Right cardiac atrium (tissue), 5 donors: ENCODE measurements at regions not wholly inside any gene's neighbourhood (a gene's known extent, or its start where the extent isn't known, plus 50 kb on each side); places are given as distances from the start of the nearest gene placed in this dataset.
"Not testable (repeated sequence)": the region's sequence is repeated elsewhere in the genome, so short reads cannot be mapped to it uniquely, and the experiment has no call there.

Experiments
- ATAC-seq, 2 donors: fragments of 200-7000 bp; cut with Tn5 transposase; one replicate each; pipeline versions ENCODE4 v1.8.0 to v1.9.1; 2020; ENCODE audit warnings: moderate library complexity in 2 of 2, mild to moderate bottlenecking in 1 of 2
- DNase-seq, 3 donors: peaks; one replicate each; pipeline ENCODE4 v3.0.0-alpha.2; 2020
- H3K27ac ChIP-seq: one replicate; pipeline ENCODE4 v1.5.1; 2013; ENCODE audit warnings: mild to moderate bottlenecking, low read length, control low read depth, moderate library complexity
- H3K27me3 ChIP-seq: one replicate; pipeline ENCODE4 v1.6.1; 2013; ENCODE audit not compliant: control insufficient read depth, insufficient read depth
- H3K4me1 ChIP-seq: one replicate; pipeline ENCODE4 v1.6.1; 2013; ENCODE audit warnings: low read length; ENCODE audit not compliant: control insufficient read depth, insufficient read depth
- H3K4me3 ChIP-seq: one replicate; pipeline ENCODE4 v1.5.1; 2013; ENCODE audit warnings: low read length, control low read depth
- H3K9me3 ChIP-seq: one replicate; pipeline ENCODE4 v1.6.1; 2013; ENCODE audit warnings: low read length; ENCODE audit not compliant: control insufficient read depth
- WGBS: extraction: QIAGEN DNeasy Blood & Tissue Kit; methylation state at CpG from one replicate; pipeline ENCODE4 v1.1.7; 2013; 5-methylcytosine and 5-hydroxymethylcytosine counted together
- intact Hi-C, 4 donors: fragments of 100-400 bp; cut with DNase I; formaldehyde crosslinking; loops; one replicate each; pipeline versions ENCODE4 v1.11.0 to v1.14.0; 2022 to 2023
- donor health status: healthy with polysubstance abuse.
- donor health status: DM: no; HTN: yes; CAD: no.
- donor health status: DM: no; HTN: no; CAD: no.
- donor health status: DM: no; HTN: yes; CAD: no; lungs with severe emphysema.
- donor health status: DM: yes; HTN: yes; CAD: no.

DNA sequence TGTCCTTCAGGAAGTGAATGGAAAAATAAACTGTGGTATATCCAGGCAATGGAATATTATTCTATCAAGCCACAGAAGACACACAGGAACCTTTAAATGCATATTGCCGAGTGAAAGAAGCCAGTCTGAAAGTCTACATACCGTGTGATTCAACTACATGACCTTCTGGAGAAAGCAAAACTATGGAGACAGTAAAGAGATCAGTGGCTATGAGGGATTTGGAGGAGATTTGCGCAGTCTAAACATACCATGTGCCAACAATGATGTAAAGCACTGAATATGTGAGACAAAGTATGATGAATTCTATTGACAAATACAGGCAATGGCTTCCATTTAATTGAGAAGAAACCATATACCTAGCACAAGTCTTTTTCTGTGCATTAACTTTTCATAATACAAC lies 518.3 kb upstream of the ZNF337 start:
- intact Hi-C loops = no loop called here
- ATAC-seq (no peak), DNase-seq (no peak)
- no peak overlapping the region for H3K27ac ChIP-seq
- WGBS = 65% methylated on average over 3 of the region's 3 CpGs
- H3K4me3 ChIP-seq = no peak overlapping the region
- H3K4me1 ChIP-seq = no peaks in the 10 kb centered on the region
- H3K9me3 ChIP-seq = no peaks in the 10 kb centered on the region
- no peaks in the 10 kb centered on the region for H3K27me3 ChIP-seq

DNA sequence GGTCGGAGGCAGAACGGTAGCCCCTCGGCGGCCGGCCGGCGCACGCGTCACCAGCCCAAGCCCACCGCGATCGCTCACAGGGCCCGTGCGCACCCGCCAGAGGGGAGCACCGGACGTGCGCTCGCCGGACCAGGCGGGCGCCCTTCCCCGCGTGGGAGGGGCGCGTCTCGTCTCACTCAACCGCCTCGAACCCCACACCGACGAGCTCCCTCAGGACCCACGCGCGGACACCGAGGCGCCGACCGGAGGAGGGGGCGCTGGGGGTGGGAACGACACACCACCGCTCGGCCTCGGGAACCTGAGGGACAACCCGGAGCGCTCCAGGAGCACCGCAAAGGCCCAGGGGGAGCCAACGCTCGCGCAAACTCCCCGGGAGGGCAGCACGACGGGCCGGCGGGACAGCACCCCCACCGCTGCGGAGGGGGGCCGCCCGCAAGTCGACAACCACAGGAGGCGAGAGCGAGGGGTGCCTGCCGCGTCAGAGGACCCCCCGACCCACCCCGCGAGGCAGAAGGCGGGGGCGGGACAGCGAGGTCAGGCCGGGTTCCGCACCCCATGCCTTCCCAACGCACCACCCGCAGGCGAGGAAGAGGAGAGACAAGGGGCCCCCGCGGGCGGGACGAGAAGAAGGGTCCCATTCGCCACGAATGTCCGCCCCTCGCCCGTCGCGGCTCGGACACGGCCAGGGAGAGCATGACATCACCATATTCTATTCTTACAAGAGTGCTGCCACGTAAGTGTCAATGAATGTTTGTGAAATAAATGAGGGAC lies 512.7 kb upstream of the ZNF337 start:
- ATAC-seq (no peak), DNase-seq (peak; percentile 6 to 41 (median 28))
- no peak overlapping the region for H3K4me3 ChIP-seq
- 5% methylated on average over 88 of the region's 88 CpGs for WGBS
- no peaks in the 10 kb centered on the region for H3K9me3 ChIP-seq
- no peak overlapping the region for H3K27ac ChIP-seq
- intact Hi-C loops = no loop called here
- H3K4me1 ChIP-seq = peaks cover 4% of the 10 kb centered on the region
- H3K27me3 ChIP-seq = no peaks in the 10 kb centered on the region

DNA sequence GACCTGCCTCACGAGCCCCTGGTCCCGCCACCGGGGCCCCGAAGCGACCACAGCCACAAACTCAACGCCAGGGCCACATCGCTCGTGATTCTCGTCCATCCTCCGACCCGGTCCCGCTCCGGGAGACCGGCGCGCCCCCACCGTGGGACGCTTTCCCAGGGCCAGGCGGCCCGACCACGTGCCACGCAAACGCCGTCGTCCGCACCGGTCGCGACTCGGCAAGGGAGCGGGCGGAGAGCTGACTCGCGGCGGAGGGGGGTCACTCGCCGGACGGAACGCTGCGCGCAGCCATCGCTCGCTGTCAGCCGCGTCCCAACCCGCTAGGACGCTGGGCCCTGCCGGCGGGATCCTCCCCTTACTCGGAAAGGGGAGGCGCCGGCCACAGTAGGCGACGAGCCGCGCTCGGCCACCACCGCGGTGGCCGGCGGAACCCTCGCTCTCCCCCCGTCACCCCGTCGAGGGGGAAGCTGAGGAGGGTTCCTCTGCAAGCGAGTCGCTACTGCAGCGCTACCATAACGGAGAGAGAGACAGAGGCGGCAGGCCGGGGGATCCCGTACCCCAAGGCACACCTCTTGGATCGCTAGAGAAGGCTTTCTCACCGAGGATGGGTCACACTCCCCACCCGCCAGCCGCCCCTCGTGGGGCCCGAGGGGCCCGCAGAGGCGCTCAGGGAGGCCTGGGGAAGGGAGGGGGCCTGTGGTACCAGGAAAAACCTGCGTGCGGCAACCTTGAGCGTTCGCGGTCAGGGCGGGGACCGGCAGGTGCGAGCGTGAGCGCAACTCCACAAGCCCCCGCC lies 511.8 kb upstream of the ZNF337 start:
- H3K9me3 ChIP-seq = no peaks in the 10 kb centered on the region
- DNase-seq = peak; percentile 17 to 62 (median 37)
- no peak overlapping the region for H3K4me3 ChIP-seq
- 3% methylated on average over 91 of the region's 91 CpGs for WGBS
- H3K27ac ChIP-seq = no peak overlapping the region
- intact Hi-C loops = no loop called here
- H3K27me3 ChIP-seq = no peaks in the 10 kb centered on the region
- H3K4me1 ChIP-seq = peaks cover 4% of the 10 kb centered on the region
- ATAC-seq = peak in 1 of 2 donors; percentile 51

DNA sequence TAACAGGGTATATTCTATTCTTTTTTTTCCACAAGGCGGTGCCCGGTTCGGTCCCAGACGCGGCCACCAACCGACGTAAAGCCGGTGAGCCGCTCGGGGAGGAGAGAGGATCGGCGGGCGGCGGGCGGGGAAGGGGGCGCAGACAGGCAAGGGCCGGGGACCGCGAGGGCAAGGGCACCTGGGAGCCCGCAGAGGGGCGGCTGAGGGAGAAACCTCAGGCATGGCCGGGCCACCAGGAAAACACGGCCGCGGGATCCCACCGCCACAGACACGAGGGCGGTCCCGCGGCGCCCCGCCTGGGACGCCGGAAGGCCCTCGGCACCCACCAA lies 511.3 kb upstream of the ZNF337 start:
- H3K27me3 ChIP-seq, ATAC-seq, H3K9me3 ChIP-seq, H3K27ac ChIP-seq, H3K4me1 ChIP-seq, intact Hi-C loops, H3K4me3 ChIP-seq: not testable (repeated sequence)
- WGBS = 7% methylated on average over 35 of the region's 35 CpGs
- peak in 2 of 3 donors; percentile 5 to 48 for DNase-seq

GRCh38 chr20:26207237-26207966 lies 510.7 kb upstream of the ZNF337 start:
- 63% methylated on average over 3 of the region's 3 CpGs for WGBS
- H3K27me3 ChIP-seq = no peaks in the 10 kb centered on the region
- H3K4me3 ChIP-seq = no peak overlapping the region
- H3K9me3 ChIP-seq = no peaks in the 10 kb centered on the region
- H3K27ac ChIP-seq = no peak overlapping the region
- intact Hi-C loops = no loop called here
- H3K4me1 ChIP-seq = peaks cover 4% of the 10 kb centered on the region
- no peak for DNase-seq
- no peak for ATAC-seq

GRCh38 chr20:26205350-26205749 lies 508.7 kb upstream of the ZNF337 start:
- no peaks in the 10 kb centered on the region for H3K9me3 ChIP-seq
- ATAC-seq (no peak), DNase-seq (no peak)
- 37% methylated on average over 1 of the region's 1 CpG for WGBS
- no peak overlapping the region for H3K27ac ChIP-seq
- H3K4me3 ChIP-seq = no peak overlapping the region
- intact Hi-C loops = no loop called here
- H3K4me1 ChIP-seq = peaks cover 4% of the 10 kb centered on the region
- H3K27me3 ChIP-seq = no peaks in the 10 kb centered on the region

GRCh38 chr20:26201026-26201425 lies 504.4 kb upstream of the ZNF337 start:
- ATAC-seq, intact Hi-C loops, H3K27me3 ChIP-seq, H3K4me1 ChIP-seq, DNase-seq, H3K9me3 ChIP-seq, H3K27ac ChIP-seq, H3K4me3 ChIP-seq: not testable (repeated sequence)

DNA sequence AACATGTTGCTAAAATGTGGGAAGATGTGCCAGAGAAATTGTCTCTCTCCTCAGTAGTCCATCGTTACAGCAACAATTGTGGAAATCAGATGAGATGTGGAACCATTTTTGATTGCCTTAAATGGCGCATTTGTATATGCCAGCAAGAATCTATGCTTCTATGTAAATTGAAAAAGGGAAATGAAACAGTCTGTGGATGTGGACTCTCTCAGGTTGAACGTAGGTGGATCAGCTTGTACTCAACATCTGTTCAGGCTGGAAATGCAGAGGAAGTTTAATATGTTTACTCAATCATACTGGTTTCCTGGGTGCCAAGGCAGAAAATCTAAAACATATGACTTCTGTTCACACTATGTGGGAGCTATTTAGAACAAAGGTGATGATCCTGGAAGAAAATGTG lies 490.7 kb upstream of the ZNF337 start:
- 74% methylated on average over 3 of the region's 3 CpGs for WGBS
- H3K27me3 ChIP-seq, H3K27ac ChIP-seq, intact Hi-C loops, H3K9me3 ChIP-seq, DNase-seq, H3K4me3 ChIP-seq, H3K4me1 ChIP-seq, ATAC-seq: not testable (repeated sequence)

GRCh38 chr20:26183720-26184119 lies 487.1 kb upstream of the ZNF337 start:
- intact Hi-C loops, H3K27me3 ChIP-seq, DNase-seq, H3K27ac ChIP-seq, H3K9me3 ChIP-seq, ATAC-seq, H3K4me1 ChIP-seq, H3K4me3 ChIP-seq: not testable (repeated sequence)
- WGBS = 93% methylated on average over 2 of the region's 2 CpGs

- H3K9me3 ChIP-seq, H3K4me3 ChIP-seq, DNase-seq, intact Hi-C loops, H3K4me1 ChIP-seq, H3K27ac ChIP-seq, ATAC-seq, H3K27me3 ChIP-seq: not testable (repeated sequence)
- 53% methylated on average over 2 of the region's 2 CpGs for WGBS
Observed at GRCh38 chr20:26181364-26181763, 484.7 kb upstream of the ZNF337 start.

- DNase-seq, H3K4me3 ChIP-seq, H3K4me1 ChIP-seq, ATAC-seq, H3K27ac ChIP-seq, H3K9me3 ChIP-seq, H3K27me3 ChIP-seq, intact Hi-C loops: not testable (repeated sequence)
Observed at GRCh38 chr20:26171875-26172274, 475.2 kb upstream of the ZNF337 start.
